Effector memory CD4-positive, alpha-beta T cell (primary cell): ENCODE measurements at regions not wholly inside any gene's neighbourhood (a gene's known extent, or its start where the extent isn't known, plus 50 kb on each side); places are given as distances from the start of the nearest gene placed in this dataset.
"Not testable (repeated sequence)": the region's sequence is repeated elsewhere in the genome, so short reads cannot be mapped to it uniquely, and the experiment has no call there.

Source experiments
- DNase-seq, 3 donors: peaks; one replicate each; pipeline ENCODE4 v3.0.0-alpha.2; 2020
- H3K27ac ChIP-seq: 2 replicates; pipeline ENCODE4 v1.7.0; 2013; ENCODE audit warnings: mild to moderate bottlenecking, low read length, moderate library complexity; ENCODE audit not compliant: insufficient read depth, poor library complexity, severe bottlenecking
- H3K27me3 ChIP-seq: replicated peaks from 2 replicates; pipeline ENCODE4 v1.7.0; 2013; ENCODE audit warnings: mild to moderate bottlenecking, low read length; ENCODE audit not compliant: insufficient read depth, control insufficient read depth, poor library complexity, severe bottlenecking
- H3K36me3 ChIP-seq: 2 replicates; pipeline ENCODE4 v1.7.0; 2013; ENCODE audit warnings: mild to moderate bottlenecking, low read length, moderate library complexity; ENCODE audit not compliant: control insufficient read depth, insufficient read depth
- H3K4me1 ChIP-seq: 2 replicates; pipeline ENCODE4 v1.7.0; 2013; ENCODE audit warnings: low read length, mild to moderate bottlenecking; ENCODE audit not compliant: control insufficient read depth, insufficient read depth, poor library complexity, severe bottlenecking
- H3K4me3 ChIP-seq: 2 replicates; pipeline ENCODE4 v1.7.0; 2013; ENCODE audit warnings: low read length, low read depth, mild to moderate bottlenecking; ENCODE audit not compliant: insufficient read depth, poor library complexity, severe bottlenecking
- H3K9me3 ChIP-seq: 2 replicates; pipeline ENCODE4 v1.7.0; 2013; ENCODE audit warnings: mild to moderate bottlenecking, low read length, moderate library complexity; ENCODE audit not compliant: control insufficient read depth

DNA sequence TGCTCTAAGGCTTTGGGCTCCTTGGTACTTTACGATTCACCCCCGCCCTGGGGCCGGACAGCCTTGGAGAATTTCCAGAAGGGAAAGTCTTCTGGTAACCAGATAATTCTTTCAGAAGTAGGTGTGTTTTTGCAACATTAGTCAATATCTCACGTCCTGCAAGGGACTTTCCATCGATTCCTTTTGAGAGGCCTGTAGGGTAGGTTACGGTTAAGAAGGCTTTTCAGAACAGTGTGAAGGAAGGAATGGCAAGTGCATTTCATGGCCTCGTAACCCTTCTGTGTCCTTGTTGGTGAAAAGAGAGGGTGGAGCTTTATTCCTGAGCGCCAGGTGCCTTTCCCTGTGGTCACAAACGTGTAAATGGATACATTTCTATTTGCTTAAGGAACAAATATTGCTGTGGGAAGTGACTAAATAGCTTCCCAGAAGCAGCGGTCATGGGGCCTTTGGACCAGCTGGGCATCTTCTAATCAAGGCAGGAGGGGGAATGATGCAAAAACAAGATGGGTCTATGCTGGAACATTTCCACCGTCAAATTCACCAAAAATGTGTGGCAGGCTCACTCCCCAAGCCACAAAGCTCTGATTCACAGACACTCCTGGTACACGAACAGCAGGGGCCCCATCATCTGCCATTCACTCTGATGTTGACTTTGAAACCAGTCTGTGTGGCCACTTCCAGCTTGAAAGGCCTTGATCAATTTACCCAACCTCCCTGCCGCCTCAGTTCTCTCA, 99.2 kb downstream of the ANKRD10 start:
- Histone ChIP-seq H3K27ac (no peak overlapping the region), H3K9me3 (no peaks in the 10 kb centered on the region), H3K4me3 (no peak overlapping the region), H3K36me3 (no peaks in the 10 kb centered on the region), H3K27me3 (peaks cover 20% of the 10 kb centered on the region), H3K4me1 (peaks cover 9% of the 10 kb centered on the region)
- no peak for DNase-seq

DNA sequence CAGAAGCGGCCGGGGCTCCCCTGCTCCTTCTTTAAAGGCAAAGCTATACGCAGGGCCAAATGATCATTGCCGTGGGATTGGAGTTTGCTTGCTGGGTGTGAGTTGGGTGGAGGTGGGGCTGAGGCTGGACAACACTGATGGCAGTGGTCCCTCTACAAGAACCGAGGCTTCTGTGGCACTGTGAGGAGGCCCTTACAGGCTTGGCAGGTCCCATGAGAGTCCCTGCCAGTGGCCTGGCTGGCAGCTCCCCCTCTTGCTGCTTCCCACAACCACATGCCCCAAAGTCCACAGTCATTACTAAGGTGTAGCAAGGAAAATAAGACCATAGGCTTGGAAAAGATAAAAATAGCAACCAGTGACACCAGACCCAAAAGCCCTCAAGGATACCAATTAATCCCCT, 98.4 kb downstream of the ANKRD10 start:
- Histone ChIP-seq H3K27me3 (peaks cover 12% of the 10 kb centered on the region), H3K9me3 (no peaks in the 10 kb centered on the region), H3K36me3 (no peaks in the 10 kb centered on the region), H3K27ac (no peak overlapping the region), H3K4me1 (peaks cover 9% of the 10 kb centered on the region), H3K4me3 (no peak overlapping the region)
- no peak for DNase-seq

DNA sequence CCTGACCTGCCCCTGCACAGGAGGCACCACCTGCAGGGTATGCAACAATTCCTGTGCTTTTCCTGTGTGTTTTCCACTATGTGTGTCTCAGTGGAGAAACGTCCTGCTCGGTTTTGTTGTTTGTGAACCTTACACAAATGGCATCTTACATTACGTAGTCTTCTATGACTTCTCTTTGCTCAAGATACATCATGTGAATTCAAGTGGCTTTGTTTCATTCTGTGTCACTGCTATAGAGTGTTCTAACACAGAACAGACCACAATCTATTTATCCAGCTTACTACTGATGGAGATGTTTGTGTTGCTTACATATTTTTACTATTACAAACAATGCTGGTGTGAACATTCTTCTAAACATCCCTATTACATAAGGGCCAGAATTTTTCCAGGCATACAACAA, 97.7 kb downstream of the ANKRD10 start:
- H3K27me3 ChIP-seq = peaks cover 5% of the 10 kb centered on the region

GRCh38 chr13:110818747-110819146, 96.1 kb downstream of the ANKRD10 start:
- Histone ChIP-seq H3K27me3 (no peaks in the 10 kb centered on the region), H3K36me3 (no peaks in the 10 kb centered on the region), H3K4me1 (peaks cover 5% of the 10 kb centered on the region), H3K27ac (no peak overlapping the region), H3K4me3 (no peak overlapping the region), H3K9me3 (no peaks in the 10 kb centered on the region)
- no peak for DNase-seq

More for the DNA sequence above, 97.7 kb downstream of the ANKRD10 start:
- Histone ChIP-seq H3K36me3 (no peaks in the 10 kb centered on the region), H3K27ac (no peak overlapping the region), H3K4me3 (no peak overlapping the region), H3K9me3 (no peaks in the 10 kb centered on the region), H3K4me1 (peaks cover 9% of the 10 kb centered on the region)
- no peak for DNase-seq

GRCh38 chr13:110819203-110820014, 95.5 kb downstream of the ANKRD10 start:
- no peaks in the 10 kb centered on the region for H3K27me3 ChIP-seq
- peaks cover 5% of the 10 kb centered on the region for H3K4me1 ChIP-seq
- H3K4me3 ChIP-seq = no peak overlapping the region
- peak; percentile 37 to 64 (median 48) for DNase-seq
- no peak overlapping the region for H3K27ac ChIP-seq
- no peaks in the 10 kb centered on the region for H3K9me3 ChIP-seq
- no peaks in the 10 kb centered on the region for H3K36me3 ChIP-seq

DNA sequence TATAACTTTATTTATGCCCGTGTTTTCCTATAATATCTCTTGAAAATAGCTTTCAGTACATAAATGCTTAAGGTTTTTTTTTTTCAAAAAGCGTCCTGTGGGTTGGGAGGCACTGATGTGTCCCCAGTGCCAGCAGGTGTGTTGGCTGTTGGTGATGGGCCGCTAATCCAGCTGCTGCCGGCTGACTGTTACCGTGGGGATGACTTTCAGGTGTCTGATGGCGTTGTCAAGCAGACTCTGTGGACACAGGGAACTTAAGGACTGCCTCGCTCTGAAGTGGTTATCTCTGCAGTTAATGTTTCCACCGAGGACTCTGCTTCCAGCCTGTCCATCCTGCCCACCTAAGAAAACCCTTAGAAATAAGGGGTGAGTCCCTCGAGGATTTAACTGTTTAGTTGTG, 94.5 kb downstream of the ANKRD10 start:
- no peaks in the 10 kb centered on the region for H3K36me3 ChIP-seq
- no peak overlapping the region for H3K27ac ChIP-seq
- peaks cover 5% of the 10 kb centered on the region for H3K4me1 ChIP-seq
- no peak overlapping the region for H3K4me3 ChIP-seq
- H3K9me3 ChIP-seq = no peaks in the 10 kb centered on the region
- DNase-seq = no peak
- no peaks in the 10 kb centered on the region for H3K27me3 ChIP-seq

- not testable (repeated sequence) for DNase-seq, H3K27ac ChIP-seq, H3K4me1 ChIP-seq, H3K27me3 ChIP-seq, H3K9me3 ChIP-seq, H3K4me3 ChIP-seq, H3K36me3 ChIP-seq
These were observed 92.8 kb downstream of the ANKRD10 start for GRCh38 chr13:110821837-110822668.

- H3K9me3 ChIP-seq = no peaks in the 10 kb centered on the region
- H3K4me3 ChIP-seq = no peak overlapping the region
- H3K27ac ChIP-seq = no peak overlapping the region
- H3K27me3 ChIP-seq = no peaks in the 10 kb centered on the region
- no peaks in the 10 kb centered on the region for H3K36me3 ChIP-seq
- H3K4me1 ChIP-seq = peaks cover 5% of the 10 kb centered on the region
- no peak for DNase-seq
These were observed 92.3 kb downstream of the ANKRD10 start for GRCh38 chr13:110822669-110822945.

DNA sequence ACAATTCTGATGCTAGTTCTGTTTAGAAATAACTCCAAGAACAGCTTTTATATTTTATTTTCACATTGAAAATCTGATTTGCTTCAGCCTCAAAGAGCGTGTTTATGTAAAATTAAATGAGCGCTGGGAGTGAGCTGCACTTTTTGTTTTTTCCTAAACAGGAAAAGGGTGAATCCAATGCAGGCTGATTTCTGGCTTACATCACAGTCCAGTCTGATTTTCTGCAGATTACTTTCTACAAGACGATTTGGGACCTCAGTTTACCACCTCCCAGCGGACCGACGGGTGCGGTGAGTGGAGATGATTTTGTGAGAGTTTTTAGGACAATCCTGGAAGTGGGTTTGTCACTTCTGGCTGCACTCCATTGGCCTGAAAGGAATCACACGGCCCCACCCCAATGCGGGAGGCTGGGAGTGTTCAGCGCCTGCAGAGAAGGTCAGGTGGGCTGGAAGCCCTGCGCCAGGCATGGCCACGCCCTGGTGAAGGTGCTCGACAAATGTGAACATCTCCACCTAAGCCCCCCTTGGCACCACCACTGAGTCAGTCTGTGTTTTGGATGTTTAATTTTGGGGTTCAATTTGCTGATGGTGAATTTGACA, 90.1 kb downstream of the ANKRD10 start:
- H3K4me1 ChIP-seq = no peaks in the 10 kb centered on the region
- H3K36me3 ChIP-seq = no peaks in the 10 kb centered on the region

More for the DNA sequence above, 90.1 kb downstream of the ANKRD10 start:
- no peak overlapping the region for H3K4me3 ChIP-seq
- no peaks in the 10 kb centered on the region for H3K9me3 ChIP-seq
- DNase-seq = no peak
- H3K27ac ChIP-seq = no peak overlapping the region
- no peaks in the 10 kb centered on the region for H3K27me3 ChIP-seq
